Bronchial epithelial cell (primary cell): ENCODE measurements at regions not wholly inside any gene's neighbourhood (a gene's known extent, or its start where the extent isn't known, plus 50 kb on each side); places are given as distances from the start of the nearest gene placed in this dataset.
"Not testable (repeated sequence)": the region's sequence is repeated elsewhere in the genome, so short reads cannot be mapped to it uniquely, and the experiment has no call there.

Experiments used
- DNase-seq: peaks from one replicate; pipeline ENCODE4 v3.0.0-alpha.2; 2010; ENCODE audit warnings: low read depth
- FAIRE-seq: peaks from 2 replicates; lab custom pipeline; 2011; peaks lifted over from hg19 to GRCh38; lab: Jason Lieb, UNC
- H3K27me3 ChIP-seq: 2 replicates; pipeline ENCODE4 v1.5.1; 2011; ENCODE audit warnings: low read length; ENCODE audit not compliant: control insufficient read depth, insufficient read depth
- H3K36me3 ChIP-seq: 2 replicates; pipeline ENCODE4 v1.5.1; 2011; ENCODE audit warnings: low read length; ENCODE audit not compliant: control insufficient read depth, insufficient read depth
- H3K4me3 ChIP-seq: 2 replicates; pipeline ENCODE4 v1.5.1; 2011; ENCODE audit warnings: mild to moderate bottlenecking, low read depth, low read length, control low read depth
- CTCF ChIP-seq: IDR thresholded peaks from 2 replicates; pipeline ENCODE4 v1.5.1; 2011; ENCODE audit warnings: mild to moderate bottlenecking, moderate library complexity, low read length, control low read depth, inconsistent platforms; ENCODE audit not compliant: insufficient read depth, severe bottlenecking

GRCh38 chr3:21912711-21913110 lies 161.7 kb upstream of the ZNF385D start:
- no peak for FAIRE-seq
- Histone ChIP-seq H3K4me3 (no peak overlapping the region), H3K36me3 (no peaks in the 10 kb centered on the region), H3K27me3 (no peaks in the 10 kb centered on the region)
- no peak for TF ChIP-seq CTCF
- DNase-seq, result no peak

- Histone ChIP-seq H3K4me3 (no peak overlapping the region), H3K27me3 (no peaks in the 10 kb centered on the region), H3K36me3 (no peaks in the 10 kb centered on the region)
- DNase-seq (no peak), FAIRE-seq (no peak)
- no peak for TF ChIP-seq CTCF
These were observed 162.8 kb upstream of the ZNF385D start for GRCh38 chr3:21913791-21914190.

GRCh38 chr3:21914451-21914850 lies 163.4 kb upstream of the ZNF385D start:
- no peaks in the 10 kb centered on the region for H3K36me3 ChIP-seq
- no peak overlapping the region for H3K4me3 ChIP-seq
- TF ChIP-seq CTCF, result no peak
- no peaks in the 10 kb centered on the region for H3K27me3 ChIP-seq
- FAIRE-seq, result no peak
- no peak for DNase-seq

GRCh38 chr3:21919383-21919782 lies 168.4 kb upstream of the ZNF385D start:
- H3K36me3 ChIP-seq, result no peaks in the 10 kb centered on the region
- H3K4me3 ChIP-seq, result no peak overlapping the region
- no peaks in the 10 kb centered on the region for H3K27me3 ChIP-seq
- DNase-seq (no peak), FAIRE-seq (no peak)
- TF ChIP-seq CTCF, result no peak

- no peak overlapping the region for H3K4me3 ChIP-seq
- H3K36me3 ChIP-seq, result no peaks in the 10 kb centered on the region
- no peak for TF ChIP-seq CTCF
- H3K27me3 ChIP-seq, result no peaks in the 10 kb centered on the region
- peak; percentile 63 for DNase-seq
- no peak for FAIRE-seq
These were observed 169.4 kb upstream of the ZNF385D start for GRCh38 chr3:21920421-21920861.

GRCh38 chr3:21923156-21923555 lies 172.1 kb upstream of the ZNF385D start:
- FAIRE-seq, DNase-seq: not testable (repeated sequence)

More at GRCh38 chr3:21923156-21923555, 172.1 kb upstream of the ZNF385D start:
- not testable (repeated sequence) for H3K27me3 ChIP-seq, H3K36me3 ChIP-seq, H3K4me3 ChIP-seq
